ENCODE measurements at regions not wholly inside any gene's neighbourhood (a gene's known extent, or its start where the extent isn't known, plus 50 kb on each side); places are given as distances from the start of the nearest gene placed in this dataset.
A peak's percentile ranks its signal among the peaks of the same experiment; 100 is the strongest.
"Not testable (repeated sequence)": the region's sequence is repeated elsewhere in the genome, so short reads cannot be mapped to it uniquely, and the experiment has no call there.

DNA sequence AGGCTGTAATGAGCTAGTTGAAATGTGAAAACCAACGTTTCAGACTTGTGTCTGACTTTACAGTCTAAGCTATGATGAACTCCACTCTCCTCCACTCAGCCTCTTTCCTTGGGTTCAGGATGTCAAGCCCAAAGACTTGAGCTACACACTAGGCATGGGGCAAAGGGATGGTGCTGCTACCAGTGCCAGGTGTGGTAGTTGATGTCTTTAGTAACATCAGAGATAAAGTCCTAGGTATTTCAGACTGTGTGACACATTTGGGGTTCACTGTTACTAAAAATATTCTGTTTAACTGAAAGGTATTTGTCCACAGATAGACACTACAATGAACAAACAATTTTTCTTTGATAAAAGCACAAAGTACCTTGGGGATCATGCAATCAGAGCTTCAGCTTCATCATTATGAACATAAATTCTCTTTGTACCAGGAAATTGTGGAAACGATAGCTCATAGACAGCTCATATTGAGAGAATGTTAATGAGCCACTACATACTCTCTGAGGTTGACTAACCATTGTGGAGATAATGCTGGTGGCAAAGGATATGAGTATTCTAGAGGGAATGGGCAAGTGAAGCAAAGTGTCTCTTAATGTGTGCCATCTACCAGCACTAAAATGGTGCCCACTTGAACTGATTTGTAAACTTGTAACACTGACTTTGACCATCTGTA is 253.7 kb upstream of the THUMPD2 start:
- H3K27me3 Mint-ChIP-seq (ENCODE audit: insufficient read depth), result no peaks in the 10 kb centered on the region
- peak overlapping the region; percentile 88 for H3K27ac Mint-ChIP-seq
- peak overlapping the region; percentile 32 for H3K4me3 Mint-ChIP-seq
- TF ChIP-seq, protein P1, sequence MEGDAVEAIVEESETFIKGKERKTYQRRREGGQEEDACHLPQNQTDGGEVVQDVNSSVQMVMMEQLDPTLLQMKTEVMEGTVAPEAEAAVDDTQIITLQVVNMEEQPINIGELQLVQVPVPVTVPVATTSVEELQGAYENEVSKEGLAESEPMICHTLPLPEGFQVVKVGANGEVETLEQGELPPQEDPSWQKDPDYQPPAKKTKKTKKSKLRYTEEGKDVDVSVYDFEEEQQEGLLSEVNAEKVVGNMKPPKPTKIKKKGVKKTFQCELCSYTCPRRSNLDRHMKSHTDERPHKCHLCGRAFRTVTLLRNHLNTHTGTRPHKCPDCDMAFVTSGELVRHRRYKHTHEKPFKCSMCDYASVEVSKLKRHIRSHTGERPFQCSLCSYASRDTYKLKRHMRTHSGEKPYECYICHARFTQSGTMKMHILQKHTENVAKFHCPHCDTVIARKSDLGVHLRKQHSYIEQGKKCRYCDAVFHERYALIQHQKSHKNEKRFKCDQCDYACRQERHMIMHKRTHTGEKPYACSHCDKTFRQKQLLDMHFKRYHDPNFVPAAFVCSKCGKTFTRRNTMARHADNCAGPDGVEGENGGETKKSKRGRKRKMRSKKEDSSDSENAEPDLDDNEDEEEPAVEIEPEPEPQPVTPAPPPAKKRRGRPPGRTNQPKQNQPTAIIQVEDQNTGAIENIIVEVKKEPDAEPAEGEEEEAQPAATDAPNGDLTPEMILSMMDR (IDR thresholded peaks at IDR 0.05), result no peak
- H3K4me1 Mint-ChIP-seq (ENCODE audit: low read depth), result peaks cover 91% of the 10 kb centered on the region
- H3K9me3 Mint-ChIP-seq, result peaks cover 25% of the 10 kb centered on the region
- DNase-seq, result peak; percentile 96
- peaks cover 53% of the 10 kb centered on the region for H3K36me3 Mint-ChIP-seq (ENCODE audit: low read depth)

DNA sequence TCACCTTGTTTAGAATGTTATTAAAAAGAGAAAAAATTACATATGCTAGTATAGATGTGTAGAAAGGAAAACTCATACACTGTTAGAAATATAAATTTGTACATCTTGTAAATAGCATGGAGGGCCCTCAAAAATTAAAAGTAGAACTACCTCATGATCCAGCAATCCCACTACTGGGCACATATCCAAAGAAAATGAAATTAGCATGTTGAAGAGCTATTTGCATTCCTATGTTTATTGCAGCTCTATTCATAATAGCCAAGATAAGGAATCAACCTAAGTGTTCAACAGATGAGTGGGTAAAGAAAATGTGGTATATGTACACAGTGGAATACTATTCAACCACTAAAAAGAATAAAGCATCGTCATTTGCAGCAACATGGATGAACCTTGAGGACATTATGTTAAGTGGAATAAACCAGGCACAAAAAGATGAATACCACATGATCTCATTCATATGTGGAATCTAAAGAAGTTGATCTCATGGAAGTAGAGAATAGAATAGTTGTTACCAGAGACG is 251.5 kb upstream of the THUMPD2 start:
- no peak for DNase-seq
- H3K4me1 Mint-ChIP-seq (ENCODE audit: low read depth), result peaks cover 81% of the 10 kb centered on the region
- peaks cover 40% of the 10 kb centered on the region for H3K9me3 Mint-ChIP-seq
- peaks cover 53% of the 10 kb centered on the region for H3K36me3 Mint-ChIP-seq (ENCODE audit: low read depth)
- no peaks in the 10 kb centered on the region for H3K27me3 Mint-ChIP-seq (ENCODE audit: insufficient read depth)
- no peak overlapping the region for H3K4me3 Mint-ChIP-seq
- H3K27ac Mint-ChIP-seq, result peak overlapping the region; percentile 17; the same call in 1 of the 2 replicates
- TF ChIP-seq, protein P1 (IDR thresholded peaks at IDR 0.05), result no peak

DNA sequence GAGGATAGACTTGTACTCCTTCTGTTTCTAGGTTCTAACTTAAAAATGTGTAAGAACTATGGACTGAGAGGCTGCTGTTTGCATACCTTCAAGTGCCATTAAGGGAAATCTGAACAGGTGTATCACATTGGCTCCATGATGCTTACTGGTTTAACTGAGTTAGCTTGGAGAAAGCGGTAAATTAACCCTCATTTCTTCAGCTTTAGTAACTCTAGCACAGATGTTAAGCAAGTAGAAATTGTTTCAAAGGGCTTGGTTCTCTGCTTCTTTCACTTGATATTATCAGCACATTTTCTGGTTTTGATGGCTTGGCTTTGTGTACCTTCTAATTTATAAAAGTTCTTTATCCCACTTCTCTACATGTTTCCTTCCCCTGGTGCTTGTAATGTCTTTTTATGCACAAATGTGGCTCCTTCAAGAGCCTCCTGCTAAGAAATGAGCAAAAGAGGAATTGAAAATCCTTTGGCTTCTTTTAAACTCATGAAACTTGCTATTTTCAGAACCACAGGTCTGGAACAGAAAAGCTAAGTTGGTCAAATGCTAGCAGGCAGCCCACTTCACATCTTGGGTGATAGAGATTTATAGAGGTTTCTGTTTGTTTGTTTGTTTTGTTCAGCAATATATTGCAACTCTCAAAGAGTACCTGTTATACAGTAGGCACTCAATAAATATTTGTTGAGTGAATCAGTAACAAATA is 249.9 kb upstream of the THUMPD2 start:
- Mint-ChIP-seq H3K36me3 (ENCODE audit: low read depth) (peaks cover 49% of the 10 kb centered on the region), H3K4me1 (ENCODE audit: low read depth) (peaks cover 65% of the 10 kb centered on the region), H3K9me3 (peaks cover 40% of the 10 kb centered on the region), H3K27ac (peak overlapping the region; percentile 50), H3K27me3 (ENCODE audit: insufficient read depth) (no peaks in the 10 kb centered on the region), H3K4me3 (no peak overlapping the region)
- DNase-seq, result no peak
- TF ChIP-seq, protein P1 (IDR thresholded peaks at IDR 0.05), result no peak

DNA sequence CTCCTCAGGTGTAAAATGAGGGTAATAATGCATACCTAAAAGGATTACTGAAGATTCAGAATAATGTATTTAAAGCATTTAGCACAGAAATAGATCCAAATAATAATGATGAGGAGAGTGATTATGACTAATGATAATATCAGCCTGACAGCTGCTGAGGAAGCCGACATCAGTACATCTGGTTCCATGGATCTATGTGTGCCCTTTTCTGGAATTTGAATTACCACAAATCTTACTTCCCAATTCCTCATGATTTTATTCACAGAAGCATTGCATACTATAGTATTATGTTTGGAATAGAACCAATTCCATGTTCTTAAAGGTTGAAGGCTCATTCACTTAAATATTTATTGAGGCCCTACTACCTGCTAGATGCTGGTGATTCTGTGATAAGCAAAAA is 248.9 kb upstream of the THUMPD2 start:
- H3K4me1 Mint-ChIP-seq (ENCODE audit: low read depth), result peaks cover 55% of the 10 kb centered on the region
- TF ChIP-seq, protein P1 (IDR thresholded peaks at IDR 0.05), result no peak

DNA sequence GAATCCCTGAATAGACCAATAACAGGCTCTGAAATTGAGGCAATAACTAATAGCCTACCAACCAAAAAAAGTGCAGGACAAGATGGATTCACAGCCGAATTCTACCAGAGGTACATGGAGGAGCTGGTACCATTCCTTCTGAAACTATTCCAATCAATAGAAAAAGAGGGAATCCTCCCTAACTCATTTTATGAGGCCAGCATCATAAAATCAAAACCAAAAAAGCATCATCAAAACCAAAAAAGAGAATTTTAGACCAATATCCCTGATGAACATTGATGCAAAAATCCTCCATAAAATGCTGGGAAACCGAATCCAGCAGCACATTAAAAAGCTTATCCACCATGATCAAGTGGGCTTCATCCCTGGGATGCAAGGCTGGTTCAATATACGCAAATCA is 246.2 kb upstream of the THUMPD2 start:
- not testable (repeated sequence) for DNase-seq; H3K27me3 Mint-ChIP-seq (ENCODE audit: insufficient read depth); H3K4me3 Mint-ChIP-seq; H3K27ac Mint-ChIP-seq
- peaks cover 64% of the 10 kb centered on the region for H3K9me3 Mint-ChIP-seq
- peaks cover 62% of the 10 kb centered on the region for H3K36me3 Mint-ChIP-seq (ENCODE audit: low read depth)
- peaks cover 28% of the 10 kb centered on the region for H3K4me1 Mint-ChIP-seq (ENCODE audit: low read depth)

More for the DNA sequence above, 248.9 kb upstream of the THUMPD2 start:
- Mint-ChIP-seq H3K9me3 (peaks cover 47% of the 10 kb centered on the region), H3K36me3 (ENCODE audit: low read depth) (peaks cover 54% of the 10 kb centered on the region), H3K27me3 (ENCODE audit: insufficient read depth) (no peaks in the 10 kb centered on the region), H3K4me3 (no peak overlapping the region), H3K27ac (peak overlapping the region; percentile 49; the same call in 1 of the 2 replicates)
- no peak for DNase-seq

DNA sequence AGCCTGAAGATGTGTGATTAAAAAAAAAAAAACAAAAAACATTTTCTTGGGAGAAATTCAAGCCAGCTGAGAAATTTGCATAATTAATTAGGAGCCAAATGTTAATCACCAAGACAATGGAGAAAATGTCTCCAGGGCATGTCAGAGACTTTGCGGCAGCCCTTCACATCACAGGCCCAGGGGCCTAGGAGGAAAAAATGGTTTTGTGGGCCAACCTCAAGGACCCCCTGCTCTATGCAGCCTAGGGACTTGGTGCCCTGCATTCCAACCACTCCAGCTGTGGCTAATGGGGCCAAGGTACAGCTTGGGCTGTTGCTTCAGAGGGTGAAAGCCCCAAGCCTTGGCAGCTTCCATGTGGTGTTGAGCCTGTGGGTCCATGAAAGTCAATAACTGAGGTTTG is 241.9 kb upstream of the THUMPD2 start:
- H3K36me3 Mint-ChIP-seq (ENCODE audit: low read depth), result peaks cover 55% of the 10 kb centered on the region
- no peak for DNase-seq
- H3K4me3 Mint-ChIP-seq, result no peak overlapping the region
- H3K9me3 Mint-ChIP-seq, result peaks cover 64% of the 10 kb centered on the region
- H3K27ac Mint-ChIP-seq, result no peak overlapping the region
- peaks cover 8% of the 10 kb centered on the region for H3K4me1 Mint-ChIP-seq (ENCODE audit: low read depth)
- TF ChIP-seq, protein P1 (IDR thresholded peaks at IDR 0.05), result no peak
- no peaks in the 10 kb centered on the region for H3K27me3 Mint-ChIP-seq (ENCODE audit: insufficient read depth)
